ENCODE measurements at regions not wholly inside any gene's neighbourhood (a gene's known extent, or its start where the extent isn't known, plus 50 kb on each side); places are given as distances from the start of the nearest gene placed in this dataset.

- TF ChIP-seq POU6F1 (CRISPR knock-in tag; IDR thresholded peaks at IDR 0.05; ENCODE audit: borderline replicate concordance, low read depth) = no peak
- TF ChIP-seq OSR1 (CRISPR knock-in tag; IDR thresholded peaks at IDR 0.05) = no peak
- TF ChIP-seq TOX (CRISPR knock-in tag; IDR thresholded peaks at IDR 0.05; ENCODE audit: borderline replicate concordance) = no peak
Measured at GRCh38 chr14:105962532-105962931, 436.1 kb downstream of the TMEM121 start.
